GM12872 (cell line): ENCODE measurements at regions not wholly inside any gene's neighbourhood (a gene's known extent, or its start where the extent isn't known, plus 50 kb on each side); places are given as distances from the start of the nearest gene placed in this dataset.

ENCODE experiments used
- CTCF ChIP-seq: IDR thresholded peaks from 3 replicates; pipeline ENCODE4 v1.5.1; 2011; ENCODE audit warnings: low read depth, mild to moderate bottlenecking, low read length, moderate library complexity; ENCODE audit not compliant: insufficient read depth

- TF ChIP-seq CTCF: no peak
These were observed 327.7 kb upstream of the NAALADL2 start for GRCh38 chr3:174531262-174531982.

- no peak for TF ChIP-seq CTCF
These were observed 326.9 kb upstream of the NAALADL2 start for GRCh38 chr3:174532216-174532615.

- no peak for TF ChIP-seq CTCF
These were observed 326.4 kb upstream of the NAALADL2 start for GRCh38 chr3:174532776-174533175.

GRCh38 chr3:174533286-174533685 is 325.8 kb upstream of the NAALADL2 start:
- TF ChIP-seq CTCF: no peak

- no peak for TF ChIP-seq CTCF
These were observed 322.8 kb upstream of the NAALADL2 start for GRCh38 chr3:174536319-174536718.

- TF ChIP-seq CTCF: no peak
These were observed 321.0 kb upstream of the NAALADL2 start for GRCh38 chr3:174538151-174538550.

GRCh38 chr3:174540116-174540908 is 318.8 kb upstream of the NAALADL2 start:
- no peak for TF ChIP-seq CTCF
